ENCODE measurements at regions not wholly inside any gene's neighbourhood (a gene's known extent, or its start where the extent isn't known, plus 50 kb on each side); places are given as distances from the start of the nearest gene placed in this dataset.

GRCh38 chr6:119591235-119591634 lies 241.7 kb upstream of the MAN1A1 start:
- no peak for TF ChIP-seq CREB1 (IDR thresholded peaks at IDR 0.05)
- TF ChIP-seq CTCF (IDR thresholded peaks at IDR 0.05; ENCODE audit: control extremely low read depth in 1 of 3, insufficient read depth in 1 of 3, low read depth in 1 of 3, low read length in 3 of 3), result no peak
- no peak for TF ChIP-seq POLR2A (IDR thresholded peaks at IDR 0.05; ENCODE audit: control extremely low read depth in 1 of 2, low read depth in 2 of 2, low read length in 2 of 2)
- no peak for TF ChIP-seq ZNF274 (IDR thresholded peaks at IDR 0.05; ENCODE audit: borderline replicate concordance, extremely low read depth, low read length)
- no peak for TF ChIP-seq ATF3 (IDR thresholded peaks at IDR 0.05; ENCODE audit: insufficient read depth, low read depth, low read length)
- TF ChIP-seq TAF1 (IDR thresholded peaks at IDR 0.05; ENCODE audit: low read depth, low read length), result no peak
- TF ChIP-seq POLR2AphosphoS5 (IDR thresholded peaks at IDR 0.05; ENCODE audit: low read depth, low read length), result no peak
